Kidney epithelial cell (primary cell): ENCODE measurements at regions not wholly inside any gene's neighbourhood (a gene's known extent, or its start where the extent isn't known, plus 50 kb on each side); places are given as distances from the start of the nearest gene placed in this dataset.

Experiments used
- DNase-seq: peaks from one replicate; pipeline ENCODE4 v3.0.0-alpha.2; 2010; ENCODE audit warnings: low read depth
- H3K27me3 ChIP-seq: 2 replicates; pipeline ENCODE4 v1.6.0; 2011; ENCODE audit warnings: low read length; ENCODE audit not compliant: control insufficient read depth, insufficient read depth
- H3K36me3 ChIP-seq: 2 replicates; pipeline ENCODE4 v1.5.1; 2011; ENCODE audit warnings: low read length; ENCODE audit not compliant: control insufficient read depth, insufficient read depth
- H3K4me3 ChIP-seq: 2 replicates; pipeline ENCODE4 v1.5.1; 2011; ENCODE audit warnings: low read depth, mild to moderate bottlenecking, control low read depth, low read length
- TF ChIP-seq, protein P1 (sequence below): IDR thresholded peaks from 2 replicates; pipeline ENCODE4 v1.5.1; 2011; ENCODE audit warnings: mild to moderate bottlenecking, moderate library complexity, low read length, control low read depth, inconsistent platforms; ENCODE audit not compliant: insufficient read depth, poor library complexity, severe bottlenecking

DNA sequence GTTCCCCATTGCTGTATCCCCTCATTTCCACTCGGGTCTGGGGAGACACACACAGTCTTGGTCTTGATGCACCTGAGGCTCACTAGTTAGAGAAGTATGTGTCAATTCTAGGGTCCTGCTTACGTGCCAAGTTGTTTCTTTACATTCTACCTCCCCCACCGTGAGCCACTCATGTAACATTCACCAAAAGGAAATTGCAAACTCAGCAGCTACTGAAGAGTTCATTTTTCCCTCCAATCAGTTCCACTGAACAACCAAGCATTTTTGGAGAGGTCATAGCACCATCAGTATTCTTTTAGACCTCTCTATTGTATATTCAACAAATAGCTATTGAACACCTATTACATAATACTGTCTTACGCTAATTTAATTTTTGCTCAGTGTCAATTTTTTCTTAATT lies 281.1 kb downstream of the SH3GL2 start:
- Histone ChIP-seq H3K4me3 (no peak overlapping the region), H3K27me3 (no peaks in the 10 kb centered on the region), H3K36me3 (no peaks in the 10 kb centered on the region)
- DNase-seq: no peak
- TF ChIP-seq, protein P1, sequence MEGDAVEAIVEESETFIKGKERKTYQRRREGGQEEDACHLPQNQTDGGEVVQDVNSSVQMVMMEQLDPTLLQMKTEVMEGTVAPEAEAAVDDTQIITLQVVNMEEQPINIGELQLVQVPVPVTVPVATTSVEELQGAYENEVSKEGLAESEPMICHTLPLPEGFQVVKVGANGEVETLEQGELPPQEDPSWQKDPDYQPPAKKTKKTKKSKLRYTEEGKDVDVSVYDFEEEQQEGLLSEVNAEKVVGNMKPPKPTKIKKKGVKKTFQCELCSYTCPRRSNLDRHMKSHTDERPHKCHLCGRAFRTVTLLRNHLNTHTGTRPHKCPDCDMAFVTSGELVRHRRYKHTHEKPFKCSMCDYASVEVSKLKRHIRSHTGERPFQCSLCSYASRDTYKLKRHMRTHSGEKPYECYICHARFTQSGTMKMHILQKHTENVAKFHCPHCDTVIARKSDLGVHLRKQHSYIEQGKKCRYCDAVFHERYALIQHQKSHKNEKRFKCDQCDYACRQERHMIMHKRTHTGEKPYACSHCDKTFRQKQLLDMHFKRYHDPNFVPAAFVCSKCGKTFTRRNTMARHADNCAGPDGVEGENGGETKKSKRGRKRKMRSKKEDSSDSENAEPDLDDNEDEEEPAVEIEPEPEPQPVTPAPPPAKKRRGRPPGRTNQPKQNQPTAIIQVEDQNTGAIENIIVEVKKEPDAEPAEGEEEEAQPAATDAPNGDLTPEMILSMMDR: no peak

DNA sequence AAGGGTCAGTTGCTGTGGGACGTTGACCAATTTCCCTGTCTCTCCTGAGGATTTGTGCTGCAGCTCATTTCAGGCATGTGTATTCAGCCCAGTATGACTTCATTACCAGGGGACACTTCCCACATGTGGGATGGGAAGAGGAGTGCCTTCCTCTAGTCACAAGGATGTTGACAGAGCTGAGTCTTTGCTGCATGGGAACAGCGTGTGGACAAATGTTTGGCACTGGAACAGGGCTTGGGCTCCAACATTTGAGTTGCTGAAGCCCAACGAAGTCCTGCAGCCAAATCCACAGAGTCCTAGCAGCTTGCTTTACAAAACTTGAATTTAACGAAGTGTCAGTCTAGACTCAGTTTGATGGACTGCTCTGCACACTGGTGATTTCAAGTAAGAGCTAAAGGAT lies 283.2 kb downstream of the SH3GL2 start:
- H3K27me3 ChIP-seq: no peaks in the 10 kb centered on the region
- TF ChIP-seq, protein P1: no peak
- no peak for DNase-seq
- no peaks in the 10 kb centered on the region for H3K36me3 ChIP-seq
- H3K4me3 ChIP-seq: no peak overlapping the region

DNA sequence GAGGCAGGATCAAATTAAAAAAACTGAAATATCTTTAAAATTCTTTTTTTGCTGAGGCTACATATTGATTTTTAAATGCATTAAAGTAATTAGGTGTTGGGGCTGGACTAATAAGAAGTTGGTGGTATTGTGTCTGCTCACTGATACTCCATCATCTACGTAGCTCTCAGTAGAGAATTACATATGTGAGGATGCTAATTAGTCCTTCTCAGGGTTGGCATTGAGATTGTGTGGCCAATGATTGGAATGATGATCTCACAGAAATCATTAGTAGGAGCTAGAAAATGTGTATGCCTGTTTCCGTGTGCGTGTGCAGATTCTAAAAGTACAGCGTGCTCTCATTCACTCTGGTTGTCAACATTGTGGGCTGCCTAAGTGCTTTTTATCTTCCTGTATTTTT lies 283.8 kb downstream of the SH3GL2 start:
- Histone ChIP-seq H3K36me3 (no peaks in the 10 kb centered on the region), H3K27me3 (no peaks in the 10 kb centered on the region), H3K4me3 (no peak overlapping the region)
- TF ChIP-seq, protein P1: no peak
- DNase-seq: no peak

DNA sequence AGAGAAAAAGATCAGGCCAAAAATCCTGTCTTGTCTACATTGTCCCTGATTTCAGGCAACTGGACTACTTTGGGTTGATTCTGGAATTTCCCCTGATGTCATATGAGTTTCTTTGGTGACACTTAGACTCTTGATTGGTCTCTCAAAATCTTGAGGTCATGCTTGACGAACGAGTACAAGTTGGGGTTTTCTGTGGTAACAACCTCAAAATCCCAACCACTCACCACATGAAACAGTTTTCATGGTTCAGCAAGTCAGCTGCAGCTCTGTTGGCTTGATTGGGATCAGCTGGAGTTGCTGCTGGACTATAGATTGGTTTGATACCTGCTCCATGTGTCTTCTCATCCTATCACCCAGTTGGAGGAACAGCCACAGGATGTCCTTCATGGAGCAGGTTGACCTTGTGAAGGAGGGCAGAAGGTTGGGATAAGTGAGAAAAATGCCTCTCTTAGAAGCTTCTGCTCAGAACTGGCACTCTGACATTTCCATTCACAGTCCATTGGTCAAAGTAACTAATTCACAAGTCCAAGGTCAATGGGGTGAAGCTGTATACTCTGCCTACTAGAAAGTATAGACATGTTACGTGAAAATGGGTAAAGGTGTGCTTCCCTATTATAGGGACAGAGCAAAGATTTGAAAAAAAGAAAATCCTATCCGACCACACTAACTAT lies 284.5 kb downstream of the SH3GL2 start:
- TF ChIP-seq, protein P1: no peak
- Histone ChIP-seq H3K27me3 (no peaks in the 10 kb centered on the region), H3K4me3 (no peak overlapping the region)

DNA sequence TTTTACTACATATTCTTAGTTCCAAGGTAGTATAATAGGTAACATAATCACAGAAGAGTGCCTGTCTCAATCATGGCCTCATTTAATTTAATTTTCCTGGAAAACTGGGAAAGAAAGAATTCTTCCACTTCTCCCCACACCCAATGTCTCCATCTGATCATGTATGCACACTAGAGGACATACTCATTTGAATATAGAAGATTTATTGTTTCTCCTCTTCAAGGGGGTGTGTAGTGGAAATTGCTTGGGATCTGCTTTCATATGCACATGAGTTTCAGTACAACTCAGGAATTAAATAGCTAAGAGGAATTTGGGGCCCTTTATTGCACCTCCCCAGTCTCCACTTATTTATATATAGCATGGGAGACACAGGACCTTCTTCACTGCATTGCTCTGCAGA lies 285.1 kb downstream of the SH3GL2 start:
- Histone ChIP-seq H3K36me3 (no peaks in the 10 kb centered on the region), H3K4me3 (no peak overlapping the region), H3K27me3 (no peaks in the 10 kb centered on the region)
- TF ChIP-seq, protein P1: no peak
- no peak for DNase-seq

More for the DNA sequence above, 284.5 kb downstream of the SH3GL2 start:
- no peak for DNase-seq
- no peaks in the 10 kb centered on the region for H3K36me3 ChIP-seq

DNA sequence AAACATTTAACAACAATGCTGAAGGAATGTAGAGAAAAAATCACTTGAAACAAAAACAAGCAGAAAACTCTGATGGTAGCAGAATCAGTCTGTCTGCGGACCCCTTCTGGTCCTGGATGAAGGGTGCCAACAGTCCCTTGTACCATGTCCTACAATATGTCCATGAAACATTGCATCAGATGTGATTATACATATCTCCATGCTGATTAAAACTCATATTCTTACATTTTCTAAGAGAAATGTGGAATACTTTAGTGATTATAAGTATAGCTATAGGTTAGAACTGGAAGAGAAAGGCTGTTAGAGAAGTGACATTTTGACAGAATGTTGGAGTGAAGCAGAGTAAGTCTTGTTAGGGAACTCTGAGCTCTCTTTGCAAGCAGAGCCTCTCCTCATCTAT lies 286.1 kb downstream of the SH3GL2 start:
- no peaks in the 10 kb centered on the region for H3K36me3 ChIP-seq
- DNase-seq: no peak
- H3K4me3 ChIP-seq: no peak overlapping the region
- H3K27me3 ChIP-seq: no peaks in the 10 kb centered on the region
- TF ChIP-seq, protein P1: no peak
